ENCODE measurements at regions not wholly inside any gene's neighbourhood (a gene's known extent, or its start where the extent isn't known, plus 50 kb on each side); places are given as distances from the start of the nearest gene placed in this dataset.

GRCh38 chr6:112923940-112924587, 576.9 kb downstream of the RFPL4B start:
- TF ChIP-seq TAF1 (IDR thresholded peaks at IDR 0.05; ENCODE audit: borderline replicate concordance, insufficient read depth, low read length) (no peak), FOXP2 (optimal IDR thresholded peaks at IDR 0.05; ENCODE audit: borderline replicate concordance, extremely low read depth, extremely low read length, insufficient read depth) (no peak), REST (IDR thresholded peaks at IDR 0.05; ENCODE audit: insufficient read depth in 1 of 2, low read depth in 2 of 2, low read length in 2 of 2) (no peak), SIN3A (IDR thresholded peaks at IDR 0.05; ENCODE audit: borderline replicate concordance, insufficient read depth, low read length) (no peak), POLR2AphosphoS5 (IDR thresholded peaks at IDR 0.05; ENCODE audit: low read depth, low read length) (no peak)

- TF ChIP-seq TAF1 (IDR thresholded peaks at IDR 0.05; ENCODE audit: borderline replicate concordance, insufficient read depth, low read length) (no peak), SIN3A (IDR thresholded peaks at IDR 0.05; ENCODE audit: borderline replicate concordance, insufficient read depth, low read length) (no peak), REST (IDR thresholded peaks at IDR 0.05; ENCODE audit: insufficient read depth in 1 of 2, low read depth in 2 of 2, low read length in 2 of 2) (no peak), POLR2AphosphoS5 (IDR thresholded peaks at IDR 0.05; ENCODE audit: low read depth, low read length) (no peak)
Measured at GRCh38 chr6:112925702-112926101, 578.6 kb downstream of the RFPL4B start.

GRCh38 chr6:112927641-112928320, 580.7 kb downstream of the RFPL4B start:
- TF ChIP-seq FOXP2 (optimal IDR thresholded peaks at IDR 0.05; ENCODE audit: borderline replicate concordance, extremely low read depth, extremely low read length, insufficient read depth) (no peak), TAF1 (IDR thresholded peaks at IDR 0.05; ENCODE audit: borderline replicate concordance, insufficient read depth, low read length) (no peak), POLR2AphosphoS5 (IDR thresholded peaks at IDR 0.05; ENCODE audit: low read depth, low read length) (no peak)

GRCh38 chr6:112929641-112930040, 582.5 kb downstream of the RFPL4B start:
- no peak for TF ChIP-seq POLR2AphosphoS5 (IDR thresholded peaks at IDR 0.05; ENCODE audit: low read depth, low read length)
- no peak for TF ChIP-seq FOXP2 (optimal IDR thresholded peaks at IDR 0.05; ENCODE audit: borderline replicate concordance, extremely low read depth, extremely low read length, insufficient read depth)
- no peak for TF ChIP-seq SIN3A (IDR thresholded peaks at IDR 0.05; ENCODE audit: borderline replicate concordance, insufficient read depth, low read length)
- TF ChIP-seq TAF1 (IDR thresholded peaks at IDR 0.05; ENCODE audit: borderline replicate concordance, insufficient read depth, low read length) = no peak
- TF ChIP-seq REST (IDR thresholded peaks at IDR 0.05; ENCODE audit: insufficient read depth in 1 of 2, low read depth in 2 of 2, low read length in 2 of 2) = no peak

- TF ChIP-seq FOXP2 (optimal IDR thresholded peaks at IDR 0.05; ENCODE audit: borderline replicate concordance, extremely low read depth, extremely low read length, insufficient read depth) (no peak), TAF1 (IDR thresholded peaks at IDR 0.05; ENCODE audit: borderline replicate concordance, insufficient read depth, low read length) (no peak)
Measured at GRCh38 chr6:112931832-112932231, 584.7 kb downstream of the RFPL4B start.

GRCh38 chr6:112933947-112934346, 586.8 kb downstream of the RFPL4B start:
- no peak for TF ChIP-seq FOXP2 (optimal IDR thresholded peaks at IDR 0.05; ENCODE audit: borderline replicate concordance, extremely low read depth, extremely low read length, insufficient read depth)
- no peak for TF ChIP-seq REST (IDR thresholded peaks at IDR 0.05; ENCODE audit: insufficient read depth in 1 of 2, low read depth in 2 of 2, low read length in 2 of 2)
- TF ChIP-seq SIN3A (IDR thresholded peaks at IDR 0.05; ENCODE audit: borderline replicate concordance, insufficient read depth, low read length) = no peak
- TF ChIP-seq TAF1 (IDR thresholded peaks at IDR 0.05; ENCODE audit: borderline replicate concordance, insufficient read depth, low read length) = no peak
- TF ChIP-seq POLR2AphosphoS5 (IDR thresholded peaks at IDR 0.05; ENCODE audit: low read depth, low read length) = no peak
